SHP77 treated with DMSO at 0.1 percent for 48 hours (cell line): ENCODE measurements at regions not wholly inside any gene's neighbourhood (a gene's known extent, or its start where the extent isn't known, plus 50 kb on each side); places are given as distances from the start of the nearest gene placed in this dataset.
"Not testable (repeated sequence)": the region's sequence is repeated elsewhere in the genome, so short reads cannot be mapped to it uniquely, and the experiment has no call there.

Source experiments
- DNase-seq: peaks from one replicate; lab custom pipeline; 2025; lab: John Stamatoyannopoulos, UW

GRCh38 chr1:30460661-30461060, 262.7 kb downstream of the MATN1 start:
- DNase-seq = no peak

DNA sequence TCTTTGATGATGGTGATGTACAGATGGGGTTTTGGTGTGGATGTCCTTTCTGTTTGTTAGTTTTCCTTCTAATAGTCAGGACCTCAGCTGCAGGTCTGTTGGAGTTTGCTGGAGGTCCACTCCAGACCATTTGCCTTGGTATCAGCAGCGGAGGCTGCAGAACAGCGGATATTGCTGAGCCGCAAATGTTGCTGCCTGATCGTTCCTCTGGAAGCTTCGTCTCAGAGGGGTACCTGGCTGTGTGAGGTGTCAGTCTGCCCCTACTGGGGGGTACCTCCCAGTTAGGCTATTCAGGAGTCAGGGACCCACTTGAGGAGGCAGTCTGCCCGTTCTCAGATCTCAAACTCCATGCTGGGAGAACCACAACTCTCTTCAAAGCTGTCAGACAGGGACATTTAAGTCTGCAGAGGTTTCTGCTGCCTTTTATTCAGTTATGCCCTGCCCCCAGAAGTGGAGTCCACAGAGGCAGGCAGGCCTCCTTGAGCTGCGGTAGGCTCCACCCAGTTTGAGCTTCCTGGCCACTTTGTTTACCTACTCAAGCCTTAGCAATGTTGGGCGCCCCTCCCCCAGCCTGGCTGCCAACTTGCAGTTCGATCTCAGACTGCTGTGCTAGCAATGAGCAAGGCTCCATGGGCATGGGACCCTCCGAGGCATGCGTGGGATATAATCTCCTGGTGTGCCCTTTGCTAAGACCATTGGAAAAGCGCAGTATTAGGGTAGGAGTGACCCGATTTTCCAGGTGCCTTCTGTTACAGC, 264.5 kb downstream of the MATN1 start:
- not testable (repeated sequence) for DNase-seq

- no peak for DNase-seq
Observed at GRCh38 chr1:30452925-30453324, 270.5 kb downstream of the MATN1 start.

DNA sequence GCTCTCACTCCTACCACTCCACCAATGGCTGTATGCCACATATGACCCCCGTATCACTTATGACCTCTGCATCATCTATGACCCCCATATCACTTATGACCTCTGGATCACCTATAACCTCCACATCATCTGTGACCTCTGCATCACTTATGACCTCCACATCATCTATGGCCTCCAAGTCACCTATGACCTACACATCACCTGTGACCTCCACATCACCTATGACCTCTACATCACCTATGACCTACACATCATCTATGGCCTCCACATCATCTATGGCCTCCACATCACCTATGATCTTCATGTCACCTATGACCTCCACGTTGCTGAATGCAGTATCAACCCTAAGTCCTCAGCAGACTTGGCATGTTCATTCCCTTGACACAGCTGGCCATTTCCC, 271.2 kb downstream of the MATN1 start:
- no peak for DNase-seq

GRCh38 chr1:30451532-30452125, 271.8 kb downstream of the MATN1 start:
- DNase-seq = no peak

GRCh38 chr1:30450818-30451233, 272.6 kb downstream of the MATN1 start:
- no peak for DNase-seq

GRCh38 chr1:30450148-30450817, 273.1 kb downstream of the MATN1 start:
- no peak for DNase-seq

DNA sequence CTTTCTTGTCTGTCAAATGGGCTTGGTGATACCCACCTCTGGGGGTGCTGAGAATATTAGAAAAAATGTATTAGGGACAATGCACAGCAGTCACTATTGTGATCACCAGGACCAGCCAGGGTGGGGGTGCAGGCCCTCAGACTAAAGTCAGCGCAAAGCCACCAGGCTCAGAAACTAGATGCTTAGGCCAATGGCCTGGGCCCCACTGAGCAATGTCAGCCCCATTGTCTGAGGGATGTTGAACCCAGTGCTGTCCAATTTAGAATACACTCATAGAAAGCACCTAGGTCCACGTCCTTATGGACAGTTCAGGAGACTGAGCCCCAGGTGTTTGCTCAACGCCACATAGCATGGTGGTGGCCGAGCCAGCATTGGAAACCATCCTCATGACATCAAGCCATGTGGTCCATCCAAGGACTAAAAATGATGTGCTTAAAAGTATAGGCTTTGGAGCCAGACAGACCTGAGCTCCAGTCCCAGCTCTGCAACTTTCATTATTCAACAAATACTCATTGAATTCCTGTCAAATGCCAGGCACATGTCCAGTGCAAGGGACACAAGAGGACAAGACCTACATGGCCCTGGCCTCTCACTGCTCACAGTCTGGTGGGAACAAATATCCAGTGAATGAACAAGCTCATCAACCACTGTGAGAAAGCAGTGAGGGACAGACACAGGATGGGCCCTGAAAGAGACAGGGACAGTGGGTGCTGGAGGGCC, 273.8 kb downstream of the MATN1 start:
- no peak for DNase-seq

GRCh38 chr1:30449003-30449402, 274.4 kb downstream of the MATN1 start:
- no peak for DNase-seq

- no peak for DNase-seq
Observed at GRCh38 chr1:30447701-30448100, 275.7 kb downstream of the MATN1 start.

DNA sequence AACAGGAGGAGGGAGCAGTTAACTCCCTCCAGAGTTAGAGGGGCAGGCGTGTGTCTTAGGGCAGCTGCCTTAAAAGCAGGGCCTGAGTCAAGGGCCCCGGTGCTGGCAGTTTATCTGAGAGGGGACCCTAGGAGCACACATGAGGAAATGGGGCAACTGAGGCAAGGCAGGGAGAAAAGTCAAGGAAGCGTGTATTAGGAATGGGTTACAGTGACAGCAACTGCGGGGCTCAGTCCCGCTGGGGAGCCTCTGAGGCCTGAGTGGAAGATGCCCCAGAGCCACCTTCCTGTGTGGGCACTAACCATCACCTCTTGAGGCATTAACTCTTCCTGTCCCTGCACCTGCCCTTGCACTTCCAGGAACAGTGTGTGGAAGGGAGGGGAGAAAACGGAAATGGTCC, 276.3 kb downstream of the MATN1 start:
- no peak for DNase-seq

DNA sequence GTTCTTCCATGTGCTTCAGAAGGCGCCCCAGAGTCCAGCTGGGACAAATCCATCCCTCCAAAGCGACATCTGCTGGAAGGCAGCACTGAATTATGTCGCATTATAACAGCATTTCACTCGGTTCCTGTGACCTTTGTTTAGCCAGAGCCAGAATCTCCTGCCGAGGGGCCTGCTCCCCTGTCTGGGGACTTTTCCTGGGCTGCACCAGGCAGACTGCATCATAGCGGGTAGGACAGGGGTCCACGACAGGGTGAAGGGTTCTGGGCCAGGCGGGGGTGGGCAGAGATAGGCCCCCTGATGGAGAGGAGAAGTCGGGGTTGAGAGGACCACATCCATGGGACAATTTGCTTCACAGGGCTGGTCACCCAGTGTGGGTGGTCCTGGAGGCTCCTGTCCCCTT, 276.9 kb downstream of the MATN1 start:
- DNase-seq = no peak

DNA sequence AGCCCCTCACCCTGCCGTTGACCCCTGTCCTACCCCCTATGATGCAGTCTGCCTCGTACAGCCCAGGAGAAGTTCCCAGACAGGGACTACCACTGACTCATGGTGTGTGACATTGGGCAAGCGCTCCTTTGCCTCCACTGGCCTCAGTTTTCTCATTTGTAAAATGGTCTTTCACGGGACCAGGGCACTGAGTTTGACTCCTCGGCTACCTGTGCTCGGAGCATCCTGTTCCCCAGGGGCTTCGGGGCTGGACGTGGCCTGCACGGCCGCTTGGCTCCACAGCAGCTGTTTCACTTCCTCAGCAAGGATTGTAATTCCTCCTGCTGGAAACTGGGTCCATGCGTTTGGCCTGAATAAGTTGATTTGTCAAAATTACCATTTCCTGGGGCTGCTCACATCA, 277.3 kb downstream of the MATN1 start:
- no peak for DNase-seq

DNA sequence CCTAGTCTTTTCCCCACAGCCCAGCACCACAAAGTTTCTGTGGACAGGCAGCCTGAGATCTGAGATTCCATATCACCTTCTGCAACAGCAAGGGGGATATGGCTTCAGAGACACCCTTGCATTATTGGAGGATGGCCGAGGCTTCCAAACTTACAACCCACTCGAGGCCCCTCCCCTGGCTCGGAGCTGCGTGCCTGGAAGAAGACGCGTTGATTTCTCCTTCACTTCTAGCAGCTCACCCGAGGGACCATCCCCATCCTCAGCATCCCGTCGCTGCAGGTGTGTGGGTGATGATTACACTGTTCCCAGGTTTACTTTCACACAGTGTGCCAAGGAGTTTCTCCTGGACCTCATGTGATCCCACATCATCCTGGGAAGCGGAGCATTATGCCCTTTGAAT, 277.9 kb downstream of the MATN1 start:
- DNase-seq = no peak

GRCh38 chr1:30444850-30445249, 278.5 kb downstream of the MATN1 start:
- DNase-seq = no peak

DNA sequence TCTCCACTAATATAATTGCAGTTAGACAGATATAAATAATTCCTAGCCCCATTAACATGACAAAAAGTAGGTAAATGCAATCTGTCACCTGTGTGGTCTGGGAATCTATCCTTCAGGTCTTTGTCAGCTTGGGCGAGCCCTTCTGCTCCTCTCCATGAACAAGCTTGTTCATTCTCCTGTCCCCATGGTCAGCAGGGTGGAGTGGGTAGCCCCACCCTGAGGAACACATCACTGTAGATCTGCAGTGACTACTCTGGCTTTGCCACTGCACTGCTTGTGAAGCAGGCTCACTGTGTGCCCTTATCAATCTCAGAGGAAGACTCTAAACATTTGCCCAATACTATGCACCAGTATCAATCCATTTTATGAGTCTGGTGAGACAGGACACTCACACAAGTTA, 279.0 kb downstream of the MATN1 start:
- no peak for DNase-seq

DNA sequence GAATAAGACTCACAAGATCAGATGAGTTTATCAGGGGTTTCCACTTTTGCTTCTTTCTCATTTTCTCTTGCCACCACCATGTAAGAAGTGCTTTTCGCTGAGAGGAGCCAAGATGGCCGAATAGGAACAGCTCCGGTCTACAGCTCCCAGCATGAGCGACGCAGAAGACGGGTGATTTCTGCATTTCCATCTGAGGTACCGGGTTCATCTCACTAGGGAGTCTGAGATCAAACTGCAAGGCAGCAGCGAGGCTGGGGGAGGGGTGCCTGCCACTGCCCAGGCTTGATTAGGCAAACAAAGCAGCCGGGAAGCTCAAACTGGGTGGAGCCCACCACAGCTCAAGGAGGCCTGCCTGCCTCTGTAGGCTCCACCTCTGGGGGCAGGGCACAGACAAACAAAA, 285.1 kb downstream of the MATN1 start:
- not testable (repeated sequence) for DNase-seq

DNA sequence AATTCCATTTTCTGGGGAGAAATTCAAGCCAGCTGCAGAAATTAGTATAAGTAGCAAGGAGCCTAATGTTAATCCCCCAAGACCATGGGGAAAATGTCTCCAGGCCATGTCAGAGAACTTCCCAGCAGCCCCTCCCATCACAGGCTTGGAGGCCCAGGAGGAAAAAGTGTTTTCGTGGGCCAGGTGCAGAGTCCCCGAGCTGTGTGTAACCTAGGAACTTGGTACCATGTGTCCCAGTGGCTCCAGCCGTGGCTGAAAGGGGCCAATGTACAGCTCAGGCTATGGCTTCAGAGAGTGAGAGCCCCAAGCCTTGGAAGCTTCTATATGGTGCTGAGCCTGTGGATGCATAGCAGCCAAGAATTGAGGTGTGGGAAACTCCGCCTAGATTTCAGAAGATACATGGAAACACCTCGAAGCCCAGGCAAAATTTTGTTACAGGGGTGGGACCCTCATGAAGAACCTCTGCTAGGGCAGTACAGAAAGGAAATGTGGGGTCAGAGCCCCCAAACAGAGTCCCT, 286.3 kb downstream of the MATN1 start:
- no peak for DNase-seq

DNA sequence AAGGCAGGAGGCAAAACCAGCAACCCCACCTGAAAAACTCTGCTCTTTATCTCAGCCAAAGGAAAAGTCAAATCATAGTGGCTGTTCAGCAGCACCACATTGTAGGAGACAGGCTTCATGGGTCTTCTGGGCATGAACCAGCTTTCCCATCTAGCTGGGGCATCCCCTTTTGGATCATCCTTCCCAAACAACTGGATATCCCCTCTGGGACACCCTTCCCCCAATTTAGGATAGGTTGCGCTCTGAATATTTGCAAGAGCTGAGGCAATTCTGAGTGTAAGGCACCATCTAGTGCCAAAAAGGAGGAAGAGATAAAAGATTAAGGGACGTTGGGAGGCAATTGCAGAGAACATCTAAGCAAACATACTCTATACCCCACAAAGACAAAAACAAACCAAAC, 295.8 kb downstream of the MATN1 start:
- no peak for DNase-seq

GRCh38 chr1:30425046-30425445, 298.3 kb downstream of the MATN1 start:
- DNase-seq = no peak

GRCh38 chr1:30423570-30423969, 299.8 kb downstream of the MATN1 start:
- no peak for DNase-seq

- no peak for DNase-seq
Observed at GRCh38 chr1:30422251-30422650, 301.1 kb downstream of the MATN1 start.
